H1 (cell line): ENCODE measurements at regions not wholly inside any gene's neighbourhood (a gene's known extent, or its start where the extent isn't known, plus 50 kb on each side); places are given as distances from the start of the nearest gene placed in this dataset.

ENCODE experiments used
- CTCF ChIA-PET: fragments of 300-600 bp; sonication (Branson Sonifier 250); formaldehyde crosslinking; loops from one replicate; lab custom pipeline; 2021; ENCODE audit not compliant: partially characterized antibody; lab: Charles Lee
- POLR2A ChIA-PET: fragments of 300-600 bp; sonication (Branson Sonifier 250); formaldehyde crosslinking; loops from one replicate; lab custom pipeline; 2021; ENCODE audit warnings: inconsistent platforms; ENCODE audit not compliant: partially characterized antibody; lab: Charles Lee
- DNase-seq, 2 experiments: peaks; one replicate each; pipeline versions ENCODE4 v3.0.0 to v3.0.0-alpha.2; 2010 to 2022; ENCODE audit warnings: low spot score in 2 of 2, low read depth in 1 of 2, mixed read lengths in 1 of 2
- FAIRE-seq: peaks from 2 replicates; lab custom pipeline; 2011; peaks lifted over from hg19 to GRCh38; lab: Jason Lieb, UNC
- H2AFZ ChIP-seq: 2 replicates; pipeline ENCODE4 v1.8.1; 2012; ENCODE audit warnings: low read length, inconsistent platforms
- H2AK5ac ChIP-seq: 2 replicates; pipeline ENCODE4 v1.6.1; 2013; ENCODE audit warnings: low read depth, low read length
- H2BK120ac ChIP-seq: replicated peaks from 2 replicates; pipeline ENCODE3; 2013; ENCODE audit warnings: low read depth, low read length, inconsistent platforms
- H2BK12ac ChIP-seq: 2 replicates; pipeline ENCODE4 v1.6.1; 2013; ENCODE audit warnings: low read depth, low read length
- H2BK15ac ChIP-seq: 2 replicates; pipeline ENCODE4 v1.6.1; 2013; ENCODE audit warnings: low read length
- H2BK20ac ChIP-seq: 2 replicates; pipeline ENCODE4 v1.6.1; 2013; ENCODE audit warnings: low read length
- H2BK5ac ChIP-seq: 2 replicates; pipeline ENCODE4 v1.6.1; 2013; ENCODE audit warnings: low read depth, low read length
- H3K14ac ChIP-seq: 2 replicates; pipeline ENCODE4 v1.6.1; 2013; ENCODE audit warnings: inconsistent platforms; ENCODE audit not compliant: insufficient read length
- H3K18ac ChIP-seq: 2 replicates; pipeline ENCODE4 v1.6.1; 2013; ENCODE audit warnings: low read length; ENCODE audit errors: extremely low read depth
- H3K23ac ChIP-seq: 2 replicates; pipeline ENCODE4 v1.6.1; 2013; ENCODE audit warnings: inconsistent platforms; ENCODE audit not compliant: insufficient read length
- H3K23me2 ChIP-seq: 2 replicates; pipeline ENCODE4 v1.6.1; 2013; ENCODE audit warnings: low read depth, low read length
- H3K27ac ChIP-seq: 2 replicates; pipeline ENCODE4 v1.6.1; 2011; ENCODE audit warnings: low read depth, low read length, inconsistent platforms
- H3K27me3 ChIP-seq, 4 experiments: replicated peaks in 1 of 4; 1 replicate in 1 of 4; 2 replicates in 3 of 4; pipeline versions ENCODE4 v1.6.1 to v1.8.1; 2011 to 2013; ENCODE audit warnings: low read length in 3 of 4, mild to moderate bottlenecking in 3 of 4, inconsistent platforms in 2 of 4, mixed read lengths in 2 of 4, moderate library complexity in 1 of 4; ENCODE audit not compliant: control insufficient read depth in 3 of 4, insufficient read depth in 3 of 4; ENCODE audit errors: extremely low read depth in 1 of 4
- H3K36me3 ChIP-seq, 4 experiments: 2 replicates each; pipeline versions ENCODE4 v1.6.1 to v1.8.1; 2011 to 2013; ENCODE audit warnings: mild to moderate bottlenecking in 4 of 4, low read length in 3 of 4, moderate library complexity in 2 of 4, control low read depth in 1 of 4, inconsistent platforms in 1 of 4; ENCODE audit not compliant: insufficient read depth in 4 of 4, control insufficient read depth in 2 of 4
- H3K4ac ChIP-seq: replicated peaks from 2 replicates; pipeline ENCODE3; 2013; ENCODE audit warnings: low read length, low read depth, mixed read lengths, inconsistent platforms; ENCODE audit not compliant: insufficient read length
- H3K4me1 ChIP-seq, 4 experiments: replicated peaks in 1 of 4; 1 replicate in 1 of 4; 2 replicates in 3 of 4; pipeline versions ENCODE4 v1.6.1 to v1.8.1; 2011 to 2013; ENCODE audit warnings: low read length in 3 of 4, inconsistent platforms in 2 of 4, mixed read lengths in 1 of 4; ENCODE audit not compliant: insufficient read depth in 4 of 4, control insufficient read depth in 3 of 4
- H3K4me2 ChIP-seq, 2 experiments: 2 replicates each; pipeline versions ENCODE4 v1.6.1 to v1.8.1; 2011 to 2013; ENCODE audit warnings: low read depth in 2 of 2, low read length in 2 of 2, control low read depth in 1 of 2, inconsistent platforms in 1 of 2, mild to moderate bottlenecking in 1 of 2; ENCODE audit not compliant: insufficient read depth in 1 of 2
- H3K4me3 ChIP-seq, 4 experiments: fragments of 200-600, 300-600 bp in 1 of 4; sonication (generic), shearing (Covaris generic), sonication (Bioruptor Twin) in 1 of 4; 2 replicates each; pipeline versions ENCODE4 v1.5.1 to v1.8.1; 2011 to 2016; ENCODE audit warnings: low read length in 4 of 4, low read depth in 3 of 4, control low read depth in 2 of 4, inconsistent platforms in 2 of 4, mild to moderate bottlenecking in 2 of 4, mixed read lengths in 1 of 4, moderate library complexity in 1 of 4; ENCODE audit not compliant: insufficient read depth in 2 of 4; ENCODE audit errors: extremely low read depth in 1 of 4
- H3K56ac ChIP-seq: replicated peaks from 2 replicates; pipeline ENCODE3; 2013; ENCODE audit warnings: low read depth, mild to moderate bottlenecking, mixed read lengths, low read length, inconsistent platforms; ENCODE audit not compliant: insufficient read length
- H3K79me1 ChIP-seq: 2 replicates; pipeline ENCODE4 v1.6.1; 2013; ENCODE audit warnings: low read depth, low read length, control low read depth
- H3K79me2 ChIP-seq, 2 experiments: 2 replicates each; pipeline versions ENCODE4 v1.6.1 to v1.8.1; 2012 to 2013; ENCODE audit warnings: low read length in 2 of 2, mild to moderate bottlenecking in 2 of 2, inconsistent platforms in 1 of 2; ENCODE audit not compliant: insufficient read depth in 2 of 2, control insufficient read depth in 1 of 2
- H3K9ac ChIP-seq, 4 experiments: replicated peaks in 1 of 4; 1 replicate in 1 of 4; 2 replicates in 3 of 4; pipeline versions ENCODE4 v1.6.1 to v1.8.1; 2011 to 2013; ENCODE audit warnings: low read depth in 3 of 4, low read length in 3 of 4, control low read depth in 2 of 4, mild to moderate bottlenecking in 2 of 4, moderate library complexity in 2 of 4, inconsistent platforms in 1 of 4; ENCODE audit errors: extremely low read depth in 1 of 4
- H3K9me3 ChIP-seq, 2 experiments: 2 replicates each; pipeline versions ENCODE4 v1.6.1 to v1.8.1; 2012 to 2013; ENCODE audit warnings: mild to moderate bottlenecking in 2 of 2, moderate library complexity in 2 of 2, control low read depth in 1 of 2, inconsistent platforms in 1 of 2, low read depth in 1 of 2, low read length in 1 of 2, mixed read lengths in 1 of 2; ENCODE audit not compliant: insufficient read depth in 2 of 2
- H4K20me1 ChIP-seq, 2 experiments: replicated peaks in 1 of 2; 2 replicates each; pipeline versions ENCODE3 to v1.8.1; 2011 to 2013; ENCODE audit warnings: inconsistent platforms in 2 of 2, low read length in 2 of 2, mild to moderate bottlenecking in 1 of 2; ENCODE audit not compliant: insufficient read depth in 2 of 2, control insufficient read depth in 1 of 2
- H4K5ac ChIP-seq: 2 replicates; pipeline ENCODE4 v1.6.1; 2013; ENCODE audit warnings: low read length, low read depth, mixed read lengths, inconsistent platforms; ENCODE audit not compliant: insufficient read length
- H4K8ac ChIP-seq: 2 replicates; pipeline ENCODE4 v1.8.0; 2013; ENCODE audit warnings: mild to moderate bottlenecking, moderate library complexity, low read length, inconsistent platforms; ENCODE audit not compliant: insufficient read depth; ENCODE audit errors: extremely low read depth
- H4K91ac ChIP-seq: replicated peaks from 2 replicates; pipeline ENCODE3; 2013; ENCODE audit warnings: low read length, mixed read lengths, inconsistent platforms; ENCODE audit not compliant: insufficient read length
- CHD1 ChIP-seq: IDR thresholded peaks from 2 replicates; pipeline ENCODE4 v1.6.1; 2012; ENCODE audit warnings: low read depth, low read length, improper control_type of control experiment
- EZH2 ChIP-seq: fragments of 200-600 bp; sonication (generic); IDR thresholded peaks from 2 replicates; pipeline ENCODE4 v1.7.1; 2012; ENCODE audit warnings: low read depth, mild to moderate bottlenecking, moderate library complexity, low read length, inconsistent platforms; ENCODE audit not compliant: severe bottlenecking
- GTF2F1 ChIP-seq: IDR thresholded peaks from 2 replicates; pipeline ENCODE4 v1.6.1; 2012; ENCODE audit warnings: low read depth, low read length, improper control_type of control experiment, borderline replicate concordance
- NRF1 ChIP-seq: IDR thresholded peaks from 2 replicates; pipeline ENCODE4 v1.6.1; 2011; ENCODE audit warnings: mild to moderate bottlenecking, low read depth, low read length, improper control_type of control experiment
- POLR2AphosphoS5 ChIP-seq: IDR thresholded peaks from 2 replicates; pipeline ENCODE4 v1.6.1; 2011; ENCODE audit warnings: low read depth, low read length
- RNF2 ChIP-seq: fragments of 200-900, 300-1000 bp; sonication (generic); IDR thresholded peaks from 2 replicates; pipeline ENCODE4 v1.7.1; 2016; ENCODE audit warnings: borderline replicate concordance, low read depth, mild to moderate bottlenecking, antibody characterized with exemption, low read length; ENCODE audit not compliant: poor library complexity, severe bottlenecking; ENCODE audit errors: missing control alignments
- SP2 ChIP-seq: IDR thresholded peaks from 2 replicates; pipeline ENCODE4 v1.6.1; 2012; ENCODE audit warnings: mild to moderate bottlenecking, low read length, inconsistent platforms
- SRF ChIP-seq: IDR thresholded peaks from 2 replicates; pipeline ENCODE4 v1.6.1; 2011; ENCODE audit warnings: mild to moderate bottlenecking, low read depth, low read length, moderate library complexity
- SUZ12 ChIP-seq: fragments of 200-600 bp; sonication (generic); IDR thresholded peaks from 2 replicates; pipeline ENCODE4 v1.6.1; 2012; ENCODE audit warnings: mild to moderate bottlenecking, inconsistent platforms, low read length, moderate library complexity, mixed read lengths
- WGBS, 2 experiments: shearing (Covaris generic) in 1 of 2; methylation state at CpG; one replicate each; pipeline versions ENCODE4 v1.1.6 to v1.1.7; 2013 to 2015; ENCODE audit warnings: low lambda C conversion rate in 2 of 2, mixed read lengths in 2 of 2, inconsistent platforms in 1 of 2, low coverage in 1 of 2, missing lambda C conversion rate in 1 of 2; ENCODE audit not compliant: insufficient replicate concordance in 2 of 2, insufficient coverage in 1 of 2, insufficient read length in 1 of 2; ENCODE audit errors: extremely low coverage in 1 of 2, missing lambda C conversion rate in 1 of 2; 5-methylcytosine and 5-hydroxymethylcytosine counted together
- TF ChIP-seq, protein P1 (sequence below): IDR thresholded peaks from 2 replicates; pipeline ENCODE4 v1.6.1; 2012; ENCODE audit warnings: inconsistent platforms
- TF ChIP-seq, protein P2 (sequence below): IDR thresholded peaks from 2 replicates; pipeline ENCODE4 v1.6.1; 2011; ENCODE audit warnings: low read length, improper control_type of control experiment

DNA sequence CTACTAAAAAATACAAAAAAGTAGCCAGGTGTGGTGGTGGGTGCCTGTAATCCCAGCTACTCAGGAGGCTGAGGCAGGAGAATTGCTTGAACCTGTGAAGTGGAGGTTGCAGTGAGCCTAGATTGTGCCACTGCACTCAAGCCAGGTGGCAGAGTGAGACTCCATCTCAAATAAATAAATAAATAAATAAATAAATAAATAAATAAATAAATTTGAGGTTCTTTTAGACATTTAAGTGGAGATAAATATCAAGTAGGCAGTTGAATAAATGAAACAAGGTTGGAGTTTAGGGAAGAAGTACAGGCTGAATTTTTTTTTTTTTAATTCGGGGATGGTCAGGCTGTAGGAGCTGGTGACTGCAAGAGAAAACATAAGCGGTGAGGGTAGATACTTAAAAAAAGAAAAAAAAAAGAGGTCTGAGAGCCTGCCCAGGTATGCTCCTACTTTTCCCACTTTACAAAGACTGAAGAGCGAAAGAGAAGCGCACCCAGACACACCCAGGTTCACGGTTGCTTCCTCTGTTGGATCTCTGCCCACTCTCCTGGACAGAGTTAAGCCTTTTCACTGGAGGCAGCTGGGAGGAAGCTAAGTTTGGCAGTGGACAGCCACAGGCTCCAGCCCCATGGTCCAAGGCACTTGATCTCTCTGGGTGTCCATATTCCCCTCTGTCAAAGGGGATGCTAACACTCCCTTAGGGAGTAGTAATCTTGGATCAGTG is 100.9 kb upstream of the PRDM1 start:
- peaks cover 11% of the 10 kb centered on the region; the same call in 1 of the 2 replicates for H3K23me2 ChIP-seq
- H2BK12ac ChIP-seq = no peak overlapping the region
- ChIA-PET CTCF (interaction anchor here (0.8 to 1.1 kb wide), 2 partner anchors 8 to 12 kb away, joined by 3 read pairs; no protein-coding TSS in a partner anchor), POLR2A (interaction anchor here (0.8 to 2.5 kb wide), 2 partner anchors 7 to 10 kb away, joined by 3 to 10 read pairs; no protein-coding TSS in a partner anchor)
- no peak overlapping the region for H2BK20ac ChIP-seq
- H3K4ac ChIP-seq = no peak overlapping the region
- H4K20me1 ChIP-seq = peaks cover 0 to 5% of the 10 kb centered on the region in 2 experiments
- WGBS, 2 experiments = 39% methylated on average over 5 of the region's 5 CpGs; no CpG with 5 or more reads in 1 of the 2 experiments
- no peak overlapping the region for H3K27ac ChIP-seq
- H3K56ac ChIP-seq = no peak overlapping the region
- H4K5ac ChIP-seq = no peak overlapping the region
- H3K79me2 ChIP-seq = no peaks in the 10 kb centered on the region
- no peak overlapping the region for H3K9ac ChIP-seq
- H2BK15ac ChIP-seq = no peak overlapping the region
- peak overlapping the region; percentile 35 to 60 (median 43); a peak in 5 of 8 replicates for H3K4me3 ChIP-seq
- H4K8ac ChIP-seq = no peak overlapping the region
- H3K4me2 ChIP-seq = peak overlapping the region; percentile 95 to 99
- no peaks in the 10 kb centered on the region for H3K79me1 ChIP-seq
- FAIRE-seq (no peak), DNase-seq (no peak)
- peaks cover 0 to 9% (median 5%) of the 10 kb centered on the region in 4 experiments; a peak in 6 of 7 replicates for H3K4me1 ChIP-seq
- no peak overlapping the region for H2AFZ ChIP-seq
- H4K91ac ChIP-seq = no peak overlapping the region
- H3K9me3 ChIP-seq = no peaks in the 10 kb centered on the region
- no peak overlapping the region for H2AK5ac ChIP-seq
- no peak overlapping the region for H3K23ac ChIP-seq
- H3K18ac ChIP-seq = no peak overlapping the region
- H2BK120ac ChIP-seq = no peak overlapping the region
- H3K14ac ChIP-seq = no peak overlapping the region
- H3K27me3 ChIP-seq = peaks cover 77 to 99% (median 88%) of the 10 kb centered on the region in 4 experiments
- H2BK5ac ChIP-seq = no peak overlapping the region
- H3K36me3 ChIP-seq = no peaks in the 10 kb centered on the region
- TF ChIP-seq, protein P1, sequence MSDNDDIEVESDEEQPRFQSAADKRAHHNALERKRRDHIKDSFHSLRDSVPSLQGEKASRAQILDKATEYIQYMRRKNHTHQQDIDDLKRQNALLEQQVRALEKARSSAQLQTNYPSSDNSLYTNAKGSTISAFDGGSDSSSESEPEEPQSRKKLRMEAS = no peak
- TF ChIP-seq NRF1 (no peak), GTF2F1 (no peak), SP2 (no peak), POLR2AphosphoS5 (no peak), SUZ12 (no peak), CHD1 (no peak), EZH2 (no peak), RNF2 (no peak), SRF (no peak)
- TF ChIP-seq, protein P2, sequence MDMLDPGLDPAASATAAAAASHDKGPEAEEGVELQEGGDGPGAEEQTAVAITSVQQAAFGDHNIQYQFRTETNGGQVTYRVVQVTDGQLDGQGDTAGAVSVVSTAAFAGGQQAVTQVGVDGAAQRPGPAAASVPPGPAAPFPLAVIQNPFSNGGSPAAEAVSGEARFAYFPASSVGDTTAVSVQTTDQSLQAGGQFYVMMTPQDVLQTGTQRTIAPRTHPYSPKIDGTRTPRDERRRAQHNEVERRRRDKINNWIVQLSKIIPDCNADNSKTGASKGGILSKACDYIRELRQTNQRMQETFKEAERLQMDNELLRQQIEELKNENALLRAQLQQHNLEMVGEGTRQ = no peak
